22Rv1 (cell line): ENCODE measurements at regions not wholly inside any gene's neighbourhood (a gene's known extent, or its start where the extent isn't known, plus 50 kb on each side); places are given as distances from the start of the nearest gene placed in this dataset.

ENCODE experiments used
- H3K27ac ChIP-seq: fragments of 450-650 bp; 2 replicates; pipeline ENCODE4 v1.5.1; 2017
- ZFX ChIP-seq: fragments of 450-650 bp; IDR thresholded peaks from 2 replicates; pipeline ENCODE4 v1.6.1; 2017; ENCODE audit warnings: antibody characterized with exemption, borderline replicate concordance
- TF ChIP-seq, protein P1 (sequence below): fragments of 450-650 bp; IDR thresholded peaks from 2 replicates; pipeline ENCODE4 v1.5.1; 2017; ENCODE audit warnings: mild to moderate bottlenecking

DNA sequence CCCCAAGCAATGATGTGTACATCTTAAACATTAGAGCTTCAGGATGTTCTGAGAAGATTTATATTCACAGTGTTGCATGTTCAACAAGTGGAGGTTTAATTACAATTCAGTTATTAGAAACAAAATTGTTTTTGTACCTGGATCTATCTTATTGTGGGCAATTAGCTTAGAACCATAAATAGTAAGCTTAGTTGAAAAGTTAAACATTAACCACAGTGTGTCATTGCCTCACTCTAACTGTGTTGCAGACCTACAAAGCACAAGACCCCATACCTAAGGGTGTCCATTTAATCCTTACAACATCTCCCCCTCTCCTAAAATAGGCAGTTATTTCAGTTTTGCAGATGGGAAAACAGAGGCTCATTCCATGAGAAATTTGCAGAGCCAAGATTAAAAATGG is 632.0 kb upstream of the SOX9 start:
- no peak for TF ChIP-seq ZFX
- TF ChIP-seq, protein P1, sequence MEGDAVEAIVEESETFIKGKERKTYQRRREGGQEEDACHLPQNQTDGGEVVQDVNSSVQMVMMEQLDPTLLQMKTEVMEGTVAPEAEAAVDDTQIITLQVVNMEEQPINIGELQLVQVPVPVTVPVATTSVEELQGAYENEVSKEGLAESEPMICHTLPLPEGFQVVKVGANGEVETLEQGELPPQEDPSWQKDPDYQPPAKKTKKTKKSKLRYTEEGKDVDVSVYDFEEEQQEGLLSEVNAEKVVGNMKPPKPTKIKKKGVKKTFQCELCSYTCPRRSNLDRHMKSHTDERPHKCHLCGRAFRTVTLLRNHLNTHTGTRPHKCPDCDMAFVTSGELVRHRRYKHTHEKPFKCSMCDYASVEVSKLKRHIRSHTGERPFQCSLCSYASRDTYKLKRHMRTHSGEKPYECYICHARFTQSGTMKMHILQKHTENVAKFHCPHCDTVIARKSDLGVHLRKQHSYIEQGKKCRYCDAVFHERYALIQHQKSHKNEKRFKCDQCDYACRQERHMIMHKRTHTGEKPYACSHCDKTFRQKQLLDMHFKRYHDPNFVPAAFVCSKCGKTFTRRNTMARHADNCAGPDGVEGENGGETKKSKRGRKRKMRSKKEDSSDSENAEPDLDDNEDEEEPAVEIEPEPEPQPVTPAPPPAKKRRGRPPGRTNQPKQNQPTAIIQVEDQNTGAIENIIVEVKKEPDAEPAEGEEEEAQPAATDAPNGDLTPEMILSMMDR, result no peak
- no peak overlapping the region for H3K27ac ChIP-seq

DNA sequence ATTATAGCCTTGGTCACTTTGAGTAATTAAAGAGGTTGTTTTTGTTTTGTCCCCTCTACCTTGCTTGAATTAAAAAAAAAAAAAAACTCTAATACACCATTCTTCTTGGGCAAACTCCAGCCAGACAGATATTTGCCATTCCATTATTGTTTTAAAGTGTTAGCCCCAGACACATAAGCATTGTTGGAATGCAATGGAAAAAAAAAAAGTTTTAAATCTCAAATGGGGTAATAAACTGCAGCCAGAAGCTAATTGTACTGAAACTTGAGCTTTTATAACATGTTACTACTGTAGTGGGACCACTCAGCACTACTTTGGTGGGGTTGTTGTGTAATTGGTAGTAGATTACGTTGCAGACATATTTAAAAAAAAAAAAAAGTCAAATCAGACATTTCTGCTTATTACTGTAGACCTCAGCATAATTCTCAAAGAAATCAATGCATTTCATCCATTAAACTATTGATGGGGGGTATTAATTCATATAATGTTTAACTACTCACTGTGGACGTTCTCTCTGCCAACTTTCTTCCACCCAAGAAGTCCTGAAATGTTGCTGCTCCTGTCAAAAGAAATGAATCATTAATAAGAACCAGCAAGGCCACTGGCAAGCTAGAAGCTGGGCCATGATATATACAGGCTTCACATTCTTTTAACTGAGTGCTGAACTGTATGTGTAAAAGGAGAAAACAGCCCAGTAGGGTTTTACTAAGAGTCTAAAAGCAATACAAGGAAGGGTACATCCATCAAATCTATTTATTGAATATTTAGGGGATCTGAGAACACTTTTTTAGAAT is 626.6 kb upstream of the SOX9 start:
- no peak overlapping the region for H3K27ac ChIP-seq
- TF ChIP-seq, protein P1, result no peak
- TF ChIP-seq ZFX, result no peak

DNA sequence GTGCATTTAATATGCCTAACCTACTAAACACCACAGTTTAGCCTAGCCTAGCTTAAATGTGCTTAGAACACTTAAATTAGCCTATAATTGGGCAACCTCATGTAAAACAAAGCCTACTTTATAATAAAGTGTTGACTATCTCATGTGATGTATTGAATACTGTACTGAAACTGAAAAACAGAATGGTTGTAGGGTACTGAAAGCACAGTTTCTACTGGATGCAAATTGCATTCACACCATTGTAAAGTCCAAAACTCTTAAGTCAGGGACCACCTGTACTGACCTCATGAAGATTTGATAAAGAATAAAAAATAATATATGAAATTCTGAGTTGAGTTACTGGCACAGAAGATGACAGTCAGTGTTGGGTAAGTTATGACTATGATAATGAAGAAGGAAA is 625.4 kb upstream of the SOX9 start:
- TF ChIP-seq ZFX, result no peak
- TF ChIP-seq, protein P1, result no peak
- no peak overlapping the region for H3K27ac ChIP-seq

DNA sequence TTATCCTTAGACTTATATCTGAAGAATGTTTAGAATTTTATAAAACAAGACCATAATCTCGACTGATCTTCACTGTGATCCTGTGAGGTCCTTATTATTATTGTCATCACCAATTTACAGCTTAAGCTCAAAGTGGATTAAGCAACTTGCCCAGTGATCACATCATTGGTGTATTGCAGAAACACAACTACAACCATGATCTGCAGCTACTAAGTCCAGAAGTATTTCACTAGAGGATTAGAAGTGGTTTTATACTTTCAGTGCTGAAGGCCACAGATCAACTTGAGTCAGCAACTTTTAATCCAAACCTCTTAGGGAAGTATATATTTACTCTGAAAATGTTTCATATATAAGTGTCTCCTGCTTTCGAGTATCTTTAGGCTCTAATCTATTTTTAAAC is 624.3 kb upstream of the SOX9 start:
- TF ChIP-seq, protein P1, result no peak
- TF ChIP-seq ZFX, result no peak

DNA sequence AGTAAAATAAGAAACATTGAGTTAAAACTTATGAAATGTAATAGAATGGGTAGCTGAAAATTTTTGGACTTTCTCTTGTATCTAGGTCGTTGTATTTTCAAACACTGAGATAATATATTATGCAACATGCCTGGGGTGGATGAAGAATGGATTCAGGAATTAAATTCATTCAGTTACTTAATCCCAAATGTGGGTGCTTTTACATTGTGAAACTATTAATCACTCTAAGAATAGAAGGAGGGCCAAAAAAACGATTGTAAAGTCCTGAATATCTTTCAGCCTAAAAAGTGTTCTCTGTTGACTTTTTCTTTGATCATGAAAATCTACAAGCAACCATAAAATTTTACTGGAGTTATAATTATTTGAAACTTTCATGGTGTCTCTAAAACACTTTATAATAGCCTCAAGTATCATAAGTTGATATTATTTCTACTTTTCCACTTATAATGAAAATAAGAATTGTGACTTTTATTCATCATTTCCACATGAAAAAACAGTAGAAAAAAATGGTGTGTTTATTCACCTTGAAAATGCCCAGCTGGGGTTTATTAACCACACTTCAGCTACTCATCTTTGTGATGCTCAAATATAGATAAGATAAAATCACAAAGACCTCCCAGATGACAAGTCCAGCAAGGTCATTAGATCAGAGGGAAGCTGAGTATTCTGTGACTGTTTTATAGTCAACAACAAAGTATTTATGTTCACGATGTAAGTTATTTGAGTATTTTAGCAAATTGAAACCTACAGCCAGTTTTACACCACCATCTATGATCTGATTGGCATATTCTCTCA is 619.9 kb upstream of the SOX9 start:
- no peak for TF ChIP-seq ZFX
- TF ChIP-seq, protein P1, result no peak
- H3K27ac ChIP-seq, result no peak overlapping the region

More for the DNA sequence above, 624.3 kb upstream of the SOX9 start:
- H3K27ac ChIP-seq, result no peak overlapping the region

DNA sequence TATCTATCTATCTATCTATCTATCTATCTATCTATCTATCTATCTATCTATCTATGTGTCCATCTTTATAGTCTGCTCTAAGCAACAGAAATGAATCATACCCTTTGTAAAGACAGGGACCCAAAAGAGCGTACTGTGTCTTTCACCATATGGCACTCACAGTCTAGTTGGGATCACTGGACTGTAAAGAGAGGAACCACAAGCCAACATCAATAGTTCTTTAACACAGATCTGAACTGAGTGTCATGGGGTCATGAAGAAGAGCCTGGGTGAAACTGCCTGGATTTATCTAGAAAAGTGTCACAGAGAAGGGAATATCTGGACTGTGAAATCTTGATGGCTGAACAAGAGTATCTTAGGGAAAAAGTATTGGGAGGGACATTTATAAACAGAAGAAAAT is 619.1 kb upstream of the SOX9 start:
- TF ChIP-seq, protein P1, result no peak
- TF ChIP-seq ZFX, result no peak
- H3K27ac ChIP-seq, result no peak overlapping the region

DNA sequence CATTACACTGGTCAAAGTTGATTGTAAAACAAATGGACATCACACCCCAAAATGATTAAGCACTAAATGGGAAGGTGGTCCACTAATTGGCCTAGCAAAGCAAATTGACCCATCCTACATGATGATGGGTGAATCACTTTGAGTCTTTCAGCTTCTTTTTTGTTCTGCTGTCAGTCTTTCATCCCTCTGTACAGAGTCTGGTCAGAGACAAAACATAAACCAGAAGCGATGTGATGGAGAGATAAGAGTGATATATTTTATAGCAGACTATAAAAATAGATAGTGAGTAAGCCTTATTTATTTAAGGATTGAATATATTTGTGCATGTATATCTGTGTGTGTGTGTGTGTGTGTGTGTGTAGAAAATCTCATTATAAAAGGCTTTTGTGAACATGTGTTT is 618.4 kb upstream of the SOX9 start:
- H3K27ac ChIP-seq, result 0 out of 2 replicates have a peak overlapping the region, but pooled peaks have one; percentile 23
- TF ChIP-seq ZFX, result no peak
- TF ChIP-seq, protein P1, result no peak
